ENCODE measurements at regions not wholly inside any gene's neighbourhood (a gene's known extent, or its start where the extent isn't known, plus 50 kb on each side); places are given as distances from the start of the nearest gene placed in this dataset.
A peak's percentile ranks its signal among the peaks of the same experiment; 100 is the strongest.

- no peak for DNase-seq
- no peak for TF ChIP-seq CTCF (IDR thresholded peaks at IDR 0.05; ENCODE audit: low read depth, low read length)
- H3K9me3 ChIP-seq, result no peaks in the 10 kb centered on the region
- H3K4me3 ChIP-seq (ENCODE audit: low read depth, low read length), result no peak overlapping the region
- H3K36me3 ChIP-seq, result no peaks in the 10 kb centered on the region
- no peaks in the 10 kb centered on the region; the same call in 1 of the 2 replicates for H3K4me1 ChIP-seq
- H3K27me3 ChIP-seq, result no peaks in the 10 kb centered on the region
These were observed 177.8 kb upstream of the GK2 start for GRCh38 chr4:79585834-79586233.

- no peak for TF ChIP-seq CTCF (IDR thresholded peaks at IDR 0.05; ENCODE audit: low read depth, low read length)
- H3K27me3 ChIP-seq, result no peaks in the 10 kb centered on the region
These were observed 177.3 kb upstream of the GK2 start for GRCh38 chr4:79585330-79585729.

GRCh38 chr4:79584902-79585301 is 176.9 kb upstream of the GK2 start:
- TF ChIP-seq CTCF (IDR thresholded peaks at IDR 0.05; ENCODE audit: low read depth, low read length), result no peak
- Histone ChIP-seq H3K36me3 (no peaks in the 10 kb centered on the region), H3K9me3 (no peaks in the 10 kb centered on the region), H3K4me1 (no peaks in the 10 kb centered on the region), H3K27me3 (no peaks in the 10 kb centered on the region), H3K4me3 (ENCODE audit: low read depth, low read length) (no peak overlapping the region)
- no peak for DNase-seq

More at GRCh38 chr4:79585330-79585729, 177.3 kb upstream of the GK2 start:
- no peaks in the 10 kb centered on the region for H3K4me1 ChIP-seq
- H3K9me3 ChIP-seq, result no peaks in the 10 kb centered on the region
- no peaks in the 10 kb centered on the region for H3K36me3 ChIP-seq
- no peak for DNase-seq
- H3K4me3 ChIP-seq (ENCODE audit: low read depth, low read length), result no peak overlapping the region

DNA sequence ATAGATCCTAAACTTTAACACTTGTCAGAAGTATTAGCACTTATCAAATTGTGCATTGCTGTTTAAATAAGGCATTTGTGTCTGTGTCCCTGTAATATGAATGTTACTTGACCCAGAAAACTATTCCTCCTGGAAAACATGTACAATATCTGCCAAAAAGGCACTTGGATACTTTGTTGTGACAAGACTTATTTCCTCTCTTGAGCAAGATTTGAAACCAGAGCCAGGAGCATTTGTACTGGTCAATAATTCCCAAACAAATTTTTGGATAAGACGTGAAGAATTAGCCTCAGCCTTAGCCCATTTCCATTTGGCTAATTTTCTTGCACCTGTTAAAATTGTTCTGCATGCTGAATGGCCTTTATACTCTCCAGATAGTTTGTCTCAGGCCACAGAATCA is 176.3 kb upstream of the GK2 start:
- no peaks in the 10 kb centered on the region for H3K27me3 ChIP-seq
- H3K36me3 ChIP-seq, result no peaks in the 10 kb centered on the region
- H3K4me3 ChIP-seq (ENCODE audit: low read depth, low read length), result no peak overlapping the region
- DNase-seq, result no peak
- no peaks in the 10 kb centered on the region for H3K9me3 ChIP-seq
- no peak for TF ChIP-seq CTCF (IDR thresholded peaks at IDR 0.05; ENCODE audit: low read depth, low read length)
- H3K4me1 ChIP-seq, result no peaks in the 10 kb centered on the region

DNA sequence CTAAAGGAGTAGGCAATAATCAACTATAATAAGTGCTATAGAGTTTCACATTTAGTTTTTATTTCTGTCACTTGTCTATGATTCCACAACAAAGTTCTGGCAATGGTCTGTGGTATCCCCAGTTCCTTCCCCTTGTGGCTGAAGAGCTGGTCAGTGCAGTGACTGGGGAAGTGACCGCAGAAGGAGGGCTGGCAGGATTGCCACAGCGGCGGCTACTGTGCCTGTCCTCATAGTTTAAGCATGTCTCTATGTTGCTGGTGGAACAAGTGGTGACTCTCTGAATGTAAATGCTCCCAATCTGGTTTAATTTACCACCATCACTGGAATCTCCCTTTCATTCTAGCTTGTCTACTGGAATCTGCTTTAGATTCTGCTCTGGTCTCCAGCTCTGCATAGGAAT is 170.6 kb upstream of the GK2 start:
- TF ChIP-seq CTCF (IDR thresholded peaks at IDR 0.05; ENCODE audit: low read depth, low read length), result no peak

DNA sequence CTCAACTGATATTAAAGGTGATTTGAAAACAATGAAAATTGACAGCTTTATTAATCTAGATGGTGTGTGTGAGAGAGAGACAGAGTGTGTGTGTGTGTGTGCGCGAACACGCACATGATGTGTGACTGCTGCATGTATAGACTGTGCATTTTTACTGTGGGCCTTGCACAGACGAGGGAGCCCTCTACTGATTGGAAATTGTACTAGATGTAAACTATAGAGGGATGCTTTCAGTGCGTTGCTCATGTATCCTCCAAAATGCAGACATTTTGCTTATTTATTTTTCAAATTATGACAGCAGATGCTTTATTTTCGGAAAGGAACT is 168.4 kb upstream of the GK2 start:
- TF ChIP-seq CTCF (IDR thresholded peaks at IDR 0.05; ENCODE audit: low read depth, low read length), result peak; percentile 77
- DNase-seq, result peak; percentile 56
- Histone ChIP-seq H3K36me3 (no peaks in the 10 kb centered on the region), H3K9me3 (no peaks in the 10 kb centered on the region), H3K27me3 (no peaks in the 10 kb centered on the region), H3K4me1 (no peaks in the 10 kb centered on the region), H3K4me3 (ENCODE audit: low read depth, low read length) (no peak overlapping the region)

More for the DNA sequence above, 170.6 kb upstream of the GK2 start:
- Histone ChIP-seq H3K36me3 (no peaks in the 10 kb centered on the region), H3K4me1 (no peaks in the 10 kb centered on the region), H3K27me3 (no peaks in the 10 kb centered on the region), H3K4me3 (ENCODE audit: low read depth, low read length) (no peak overlapping the region), H3K9me3 (no peaks in the 10 kb centered on the region)
- DNase-seq, result no peak
